T-helper 2 cell treated with Interferon-gamma antibody and Interleukin-4, amounts not matched to agents 5 μg/mL and 100 μg/mL, for 36 hours (primary cell): ENCODE measurements at regions not wholly inside any gene's neighbourhood (a gene's known extent, or its start where the extent isn't known, plus 50 kb on each side); places are given as distances from the start of the nearest gene placed in this dataset.
"Not testable (repeated sequence)": the region's sequence is repeated elsewhere in the genome, so short reads cannot be mapped to it uniquely, and the experiment has no call there.

Experiments used
- DNase-seq: peaks from one replicate; pipeline ENCODE4 v3.0.0; 2021; ENCODE audit warnings: low spot score
- H3K27ac Mint-ChIP-seq: one replicate; pipeline ENCODE4 v1.8.0; 2021; ENCODE audit warnings: mild to moderate bottlenecking, mixed read lengths
- H3K27me3 Mint-ChIP-seq: one replicate; pipeline ENCODE4 v1.8.0; 2021; ENCODE audit warnings: low read depth, mixed read lengths
- H3K36me3 Mint-ChIP-seq: one replicate; pipeline ENCODE4 v1.8.0; 2021; ENCODE audit warnings: low read depth, mixed read lengths
- H3K4me1 Mint-ChIP-seq: one replicate; pipeline ENCODE4 v1.8.0; 2021; ENCODE audit warnings: low read depth, mixed read lengths
- H3K4me3 Mint-ChIP-seq: one replicate; pipeline ENCODE4 v1.8.0; 2022; ENCODE audit warnings: mild to moderate bottlenecking, moderate library complexity, mixed read lengths
- H3K9me3 Mint-ChIP-seq: one replicate; pipeline ENCODE4 v1.8.0; 2021; ENCODE audit warnings: mixed read lengths

- Mint-ChIP-seq H3K4me1 (no peaks in the 10 kb centered on the region), H3K27ac (no peak overlapping the region), H3K27me3 (no peaks in the 10 kb centered on the region), H3K9me3 (no peaks in the 10 kb centered on the region), H3K36me3 (no peaks in the 10 kb centered on the region), H3K4me3 (no peak overlapping the region)
- DNase-seq: no peak
Measured at GRCh38 chr3:168802766-168803165, 707.0 kb upstream of the GOLIM4 start.

- no peak overlapping the region for H3K4me3 Mint-ChIP-seq
- H3K4me1 Mint-ChIP-seq: no peaks in the 10 kb centered on the region
- DNase-seq: no peak
- no peak overlapping the region for H3K27ac Mint-ChIP-seq
- no peaks in the 10 kb centered on the region for H3K36me3 Mint-ChIP-seq
- H3K9me3 Mint-ChIP-seq: no peaks in the 10 kb centered on the region
- no peaks in the 10 kb centered on the region for H3K27me3 Mint-ChIP-seq
Measured at GRCh38 chr3:168801794-168802193, 706.1 kb upstream of the GOLIM4 start.

- no peaks in the 10 kb centered on the region for H3K27me3 Mint-ChIP-seq
- no peak overlapping the region for H3K4me3 Mint-ChIP-seq
- H3K4me1 Mint-ChIP-seq: no peaks in the 10 kb centered on the region
- no peaks in the 10 kb centered on the region for H3K36me3 Mint-ChIP-seq
- H3K9me3 Mint-ChIP-seq: no peaks in the 10 kb centered on the region
- no peak for DNase-seq
- H3K27ac Mint-ChIP-seq: no peak overlapping the region
Measured at GRCh38 chr3:168796339-168796738, 700.6 kb upstream of the GOLIM4 start.

GRCh38 chr3:168794427-168794826 is 698.7 kb upstream of the GOLIM4 start:
- H3K4me1 Mint-ChIP-seq: no peaks in the 10 kb centered on the region
- no peaks in the 10 kb centered on the region for H3K27me3 Mint-ChIP-seq
- H3K36me3 Mint-ChIP-seq: no peaks in the 10 kb centered on the region
- no peak overlapping the region for H3K27ac Mint-ChIP-seq
- no peak overlapping the region for H3K4me3 Mint-ChIP-seq
- H3K9me3 Mint-ChIP-seq: no peaks in the 10 kb centered on the region
- DNase-seq: no peak

- Mint-ChIP-seq H3K4me3 (no peak overlapping the region), H3K27ac (no peak overlapping the region), H3K4me1 (no peaks in the 10 kb centered on the region), H3K9me3 (peaks cover 12% of the 10 kb centered on the region), H3K27me3 (no peaks in the 10 kb centered on the region), H3K36me3 (no peaks in the 10 kb centered on the region)
- DNase-seq: no peak
Measured at GRCh38 chr3:168782193-168782592, 686.5 kb upstream of the GOLIM4 start.

- DNase-seq, H3K27ac Mint-ChIP-seq, H3K4me3 Mint-ChIP-seq, H3K4me1 Mint-ChIP-seq, H3K9me3 Mint-ChIP-seq, H3K27me3 Mint-ChIP-seq, H3K36me3 Mint-ChIP-seq: not testable (repeated sequence)
Measured at GRCh38 chr3:168779970-168780645, 684.4 kb upstream of the GOLIM4 start.

- Mint-ChIP-seq H3K4me3 (no peak overlapping the region), H3K27me3 (no peaks in the 10 kb centered on the region), H3K36me3 (no peaks in the 10 kb centered on the region), H3K9me3 (peaks cover 6% of the 10 kb centered on the region), H3K4me1 (no peaks in the 10 kb centered on the region), H3K27ac (no peak overlapping the region)
- no peak for DNase-seq
Measured at GRCh38 chr3:168753724-168754123, 658.0 kb upstream of the GOLIM4 start.

- Mint-ChIP-seq H3K9me3 (no peaks in the 10 kb centered on the region), H3K36me3 (no peaks in the 10 kb centered on the region), H3K27ac (no peak overlapping the region), H3K4me1 (no peaks in the 10 kb centered on the region), H3K4me3 (no peak overlapping the region), H3K27me3 (no peaks in the 10 kb centered on the region)
- DNase-seq: no peak
Measured at GRCh38 chr3:168752339-168752738, 656.6 kb upstream of the GOLIM4 start.

GRCh38 chr3:168747697-168748096 is 652.0 kb upstream of the GOLIM4 start:
- H3K27ac Mint-ChIP-seq: no peak overlapping the region

GRCh38 chr3:168738527-168739325 is 643.0 kb upstream of the GOLIM4 start:
- H3K27ac Mint-ChIP-seq: no peak overlapping the region
- H3K4me3 Mint-ChIP-seq: no peak overlapping the region

More at GRCh38 chr3:168747697-168748096, 652.0 kb upstream of the GOLIM4 start:
- Mint-ChIP-seq H3K36me3 (no peaks in the 10 kb centered on the region), H3K4me1 (no peaks in the 10 kb centered on the region), H3K4me3 (no peak overlapping the region), H3K9me3 (peaks cover 15% of the 10 kb centered on the region), H3K27me3 (no peaks in the 10 kb centered on the region)
- no peak for DNase-seq

GRCh38 chr3:168736202-168736601 is 640.5 kb upstream of the GOLIM4 start:
- DNase-seq: no peak
- Mint-ChIP-seq H3K4me1 (no peaks in the 10 kb centered on the region), H3K36me3 (no peaks in the 10 kb centered on the region), H3K4me3 (no peak overlapping the region), H3K27ac (no peak overlapping the region), H3K27me3 (no peaks in the 10 kb centered on the region), H3K9me3 (peaks cover 6% of the 10 kb centered on the region)

More at GRCh38 chr3:168738527-168739325, 643.0 kb upstream of the GOLIM4 start:
- no peaks in the 10 kb centered on the region for H3K36me3 Mint-ChIP-seq
- H3K9me3 Mint-ChIP-seq: peaks cover 6% of the 10 kb centered on the region
- no peak for DNase-seq
- no peaks in the 10 kb centered on the region for H3K4me1 Mint-ChIP-seq
- H3K27me3 Mint-ChIP-seq: no peaks in the 10 kb centered on the region

GRCh38 chr3:168730073-168730472 is 634.3 kb upstream of the GOLIM4 start:
- Mint-ChIP-seq H3K27me3 (no peaks in the 10 kb centered on the region), H3K27ac (no peak overlapping the region), H3K4me3 (no peak overlapping the region), H3K4me1 (no peaks in the 10 kb centered on the region), H3K36me3 (no peaks in the 10 kb centered on the region), H3K9me3 (peaks cover 6% of the 10 kb centered on the region)
- no peak for DNase-seq

GRCh38 chr3:168722091-168722490 is 626.4 kb upstream of the GOLIM4 start:
- H3K27ac Mint-ChIP-seq: no peak overlapping the region

GRCh38 chr3:168714609-168715240 is 619.0 kb upstream of the GOLIM4 start:
- H3K4me3 Mint-ChIP-seq: no peak overlapping the region
- no peaks in the 10 kb centered on the region for H3K36me3 Mint-ChIP-seq
- H3K4me1 Mint-ChIP-seq: no peaks in the 10 kb centered on the region
- H3K27ac Mint-ChIP-seq: no peak overlapping the region
- DNase-seq: no peak
- H3K27me3 Mint-ChIP-seq: no peaks in the 10 kb centered on the region
- no peaks in the 10 kb centered on the region for H3K9me3 Mint-ChIP-seq

More at GRCh38 chr3:168722091-168722490, 626.4 kb upstream of the GOLIM4 start:
- no peaks in the 10 kb centered on the region for H3K36me3 Mint-ChIP-seq
- no peaks in the 10 kb centered on the region for H3K4me1 Mint-ChIP-seq
- no peak for DNase-seq
- H3K27me3 Mint-ChIP-seq: no peaks in the 10 kb centered on the region
- no peaks in the 10 kb centered on the region for H3K9me3 Mint-ChIP-seq
- no peak overlapping the region for H3K4me3 Mint-ChIP-seq
